HepG2 (cell line): ENCODE measurements at regions not wholly inside any gene's neighbourhood (a gene's known extent, or its start where the extent isn't known, plus 50 kb on each side); places are given as distances from the start of the nearest gene placed in this dataset.

Experiments
- ATAC-seq: fragments of 200-7000 bp; cut with Tn5 transposase; 3 replicates; pipeline ENCODE4 v1.9.1; 2020; ENCODE audit warnings: mild to moderate bottlenecking, moderate library complexity
- BruUV-seq: library from RNA; stranded (reverse); fragments of 400-500 nt; replicated peaks from 2 replicates; lab custom pipeline; 2021; lab: Mats Ljungman, UMichigan
- CTCF ChIA-PET: fragments of 300-600 bp; formaldehyde crosslinking; extraction: SDS; loops from one replicate; lab custom pipeline; 2021; ENCODE audit warnings: low total read pairs, inconsistent platforms, low intra/inter-chr PET ratio; lab: Yijun Ruan, JAX
- POLR2A ChIA-PET: fragments of 350-600 bp; sonication (Branson Sonifier 250); formaldehyde crosslinking; loops from one replicate; lab custom pipeline; 2020; ENCODE audit warnings: antibody characterized with exemption, inconsistent platforms; lab: Yijun Ruan, JAX
- DNase-seq: peaks from one replicate; pipeline ENCODE4 v3.0.0-alpha.2; 2015; ENCODE audit warnings: low spot score
- FAIRE-seq: peaks from 3 replicates; lab custom pipeline; 2011; peaks lifted over from hg19 to GRCh38; lab: Jason Lieb, UNC
- H2AFZ ChIP-seq: one replicate; pipeline ENCODE4 v1.6.1; 2011; ENCODE audit warnings: low read length, inconsistent platforms
- H3K27ac ChIP-seq: fragments of 300-600 bp; 3 replicates; pipeline ENCODE4 v1.8.0; 2011; ENCODE audit warnings: mixed run types, mild to moderate bottlenecking, mixed read lengths, low read length, inconsistent platforms; ENCODE audit not compliant: insufficient read depth; ENCODE audit errors: extremely low read length
- H3K27me3 ChIP-seq, 2 experiments: fragments of 200-600 bp in 1 of 2; 2 replicates in 1 of 2; 3 replicates in 1 of 2; pipeline versions ENCODE4 v1.6.0 to v1.8.0; 2011; ENCODE audit warnings: low read length in 2 of 2, mild to moderate bottlenecking in 2 of 2, moderate library complexity in 2 of 2, inconsistent platforms in 1 of 2; ENCODE audit not compliant: insufficient read depth in 2 of 2, control insufficient read depth in 1 of 2
- H3K36me3 ChIP-seq, 2 experiments: fragments of 200-600 bp in 1 of 2; replicated peaks in 1 of 2; 2 replicates in 1 of 2; 3 replicates in 1 of 2; pipeline versions ENCODE4 v1.5.1 to v1.8.0; 2011; ENCODE audit warnings: low read length in 2 of 2, inconsistent platforms in 1 of 2; ENCODE audit not compliant: insufficient read depth in 2 of 2, control insufficient read depth in 1 of 2
- H3K4me1 ChIP-seq: 2 replicates; pipeline ENCODE4 v1.5.1; 2012; ENCODE audit warnings: low read length, inconsistent platforms; ENCODE audit not compliant: insufficient read depth
- H3K4me2 ChIP-seq: 2 replicates; pipeline ENCODE4 v1.6.0; 2011; ENCODE audit warnings: low read depth, low read length, inconsistent platforms
- H3K4me3 ChIP-seq, 3 experiments: fragments of 200-600 bp in 1 of 3; sonication (generic), shearing (Covaris generic) in 1 of 3; replicated peaks in 1 of 3; 2 replicates each; pipeline ENCODE4 v1.5.1; 2011 to 2016; ENCODE audit warnings: low read length in 3 of 3, inconsistent platforms in 2 of 3, low read depth in 2 of 3, mild to moderate bottlenecking in 2 of 3, control low read depth in 1 of 3, mixed read lengths in 1 of 3; ENCODE audit not compliant: insufficient read depth in 1 of 3
- H3K79me2 ChIP-seq: one replicate; pipeline ENCODE4 v1.6.1; 2011; ENCODE audit warnings: low read length, inconsistent platforms; ENCODE audit not compliant: insufficient read depth
- H3K9ac ChIP-seq: 2 replicates; pipeline ENCODE4 v1.6.0; 2011; ENCODE audit warnings: mild to moderate bottlenecking, low read depth, low read length, inconsistent platforms; ENCODE audit not compliant: insufficient read depth
- H3K9me3 ChIP-seq: 2 replicates; pipeline ENCODE4 v1.5.1; 2012; ENCODE audit warnings: mild to moderate bottlenecking, low read length
- H4K20me1 ChIP-seq: 2 replicates; pipeline ENCODE4 v1.6.0; 2011; ENCODE audit warnings: inconsistent platforms, mild to moderate bottlenecking, low read length, moderate library complexity; ENCODE audit not compliant: insufficient read depth
- BRF2 ChIP-seq: sonication (generic); formaldehyde crosslinking; IDR thresholded peaks from 2 replicates; pipeline ENCODE4 v1.8.1; 2022; ENCODE audit warnings: mild to moderate bottlenecking, missing genetic modification reagents
- CEBPZ ChIP-seq: IDR thresholded peaks from 2 replicates; pipeline ENCODE4 v1.6.1; 2012; ENCODE audit warnings: low read length, improper control_type of control experiment
- MED8 ChIP-seq: sonication (generic); formaldehyde crosslinking; IDR thresholded peaks from 2 replicates; pipeline ENCODE4 v1.8.1; 2023; ENCODE audit warnings: mild to moderate bottlenecking, missing genetic modification reagents; ENCODE audit not compliant: insufficient replicate concordance
- MXI1 ChIP-seq: IDR thresholded peaks from 3 replicates; pipeline ENCODE4 v1.6.1; 2012; ENCODE audit warnings: low read depth, low read length, inconsistent platforms, borderline replicate concordance
- ZNF142 ChIP-seq: sonication (generic); formaldehyde crosslinking; IDR thresholded peaks from 2 replicates; pipeline ENCODE4 v1.4.0; 2020; ENCODE audit warnings: missing genetic modification reagents
- ZNF543 ChIP-seq: sonication (generic); formaldehyde crosslinking; IDR thresholded peaks from 2 replicates; pipeline ENCODE4 v1.4.0; 2020; ENCODE audit warnings: mild to moderate bottlenecking, missing genetic modification reagents
- ZNF556 ChIP-seq: sonication (generic); formaldehyde crosslinking; IDR thresholded peaks from 2 replicates; pipeline ENCODE4 v1.4.0; 2020; ENCODE audit warnings: mild to moderate bottlenecking, missing genetic modification reagents, borderline replicate concordance
- WGBS: methylation state at CpG from one replicate; pipeline ENCODE4 v1.1.6; 2017; ENCODE audit warnings: low lambda C conversion rate; 5-methylcytosine and 5-hydroxymethylcytosine counted together
- in situ Hi-C: cut with HindIII; loops from 2 replicates; pipeline ENCODE4 v1.10.0; 2017; ENCODE audit warnings: low pct_unique_long_range_greater_than_20kb; ENCODE audit not compliant: extremely low pct_ligation_motif_present
- intact Hi-C: fragments of 100-400 bp; cut with micrococcal nuclease; formaldehyde crosslinking; loops from one replicate; pipeline ENCODE4 v1.10.0; 2022; ENCODE audit not compliant: unreplicated experiment
- TF ChIP-seq, protein P1 (sequence below): sonication (generic); formaldehyde crosslinking; IDR thresholded peaks from 2 replicates; pipeline ENCODE4 v1.5.0; 2020; ENCODE audit warnings: missing genetic modification reagents
- TF ChIP-seq, protein P2 (sequence below): sonication (generic); formaldehyde crosslinking; IDR thresholded peaks from 2 replicates; pipeline ENCODE4 v1.5.0; 2020; ENCODE audit warnings: missing genetic modification reagents

- intact Hi-C loops: no loop called here
- TF ChIP-seq, protein P1, sequence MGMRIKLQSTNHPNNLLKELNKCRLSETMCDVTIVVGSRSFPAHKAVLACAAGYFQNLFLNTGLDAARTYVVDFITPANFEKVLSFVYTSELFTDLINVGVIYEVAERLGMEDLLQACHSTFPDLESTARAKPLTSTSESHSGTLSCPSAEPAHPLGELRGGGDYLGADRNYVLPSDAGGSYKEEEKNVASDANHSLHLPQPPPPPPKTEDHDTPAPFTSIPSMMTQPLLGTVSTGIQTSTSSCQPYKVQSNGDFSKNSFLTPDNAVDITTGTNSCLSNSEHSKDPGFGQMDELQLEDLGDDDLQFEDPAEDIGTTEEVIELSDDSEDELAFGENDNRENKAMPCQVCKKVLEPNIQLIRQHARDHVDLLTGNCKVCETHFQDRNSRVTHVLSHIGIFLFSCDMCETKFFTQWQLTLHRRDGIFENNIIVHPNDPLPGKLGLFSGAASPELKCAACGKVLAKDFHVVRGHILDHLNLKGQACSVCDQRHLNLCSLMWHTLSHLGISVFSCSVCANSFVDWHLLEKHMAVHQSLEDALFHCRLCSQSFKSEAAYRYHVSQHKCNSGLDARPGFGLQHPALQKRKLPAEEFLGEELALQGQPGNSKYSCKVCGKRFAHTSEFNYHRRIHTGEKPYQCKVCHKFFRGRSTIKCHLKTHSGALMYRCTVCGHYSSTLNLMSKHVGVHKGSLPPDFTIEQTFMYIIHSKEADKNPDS (CRISPR knock-in tag): no peak
- TF ChIP-seq MXI1 (no peak), CEBPZ (no peak), ZNF556 (CRISPR knock-in tag) (no peak), BRF2 (no peak), MED8 (CRISPR knock-in tag) (no peak), ZNF543 (CRISPR knock-in tag) (no peak), ZNF142 (CRISPR knock-in tag) (no peak)
- TF ChIP-seq, protein P2, sequence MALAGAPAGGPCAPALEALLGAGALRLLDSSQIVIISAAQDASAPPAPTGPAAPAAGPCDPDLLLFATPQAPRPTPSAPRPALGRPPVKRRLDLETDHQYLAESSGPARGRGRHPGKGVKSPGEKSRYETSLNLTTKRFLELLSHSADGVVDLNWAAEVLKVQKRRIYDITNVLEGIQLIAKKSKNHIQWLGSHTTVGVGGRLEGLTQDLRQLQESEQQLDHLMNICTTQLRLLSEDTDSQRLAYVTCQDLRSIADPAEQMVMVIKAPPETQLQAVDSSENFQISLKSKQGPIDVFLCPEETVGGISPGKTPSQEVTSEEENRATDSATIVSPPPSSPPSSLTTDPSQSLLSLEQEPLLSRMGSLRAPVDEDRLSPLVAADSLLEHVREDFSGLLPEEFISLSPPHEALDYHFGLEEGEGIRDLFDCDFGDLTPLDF: no peak
Observed at GRCh38 chr13:50715402-50716146, 127.9 kb downstream of the DLEU7 start.

More at GRCh38 chr13:50715402-50716146, 127.9 kb downstream of the DLEU7 start:
- ATAC-seq (no peak), FAIRE-seq (no peak), DNase-seq (no peak)
- no peak overlapping the region for H3K4me3 ChIP-seq
- WGBS: over 99% methylated on average over 14 of the region's 14 CpGs
- in situ Hi-C loops: no loop called here
- H3K79me2 ChIP-seq: no peaks in the 10 kb centered on the region
- no peaks in the 10 kb centered on the region for H3K9me3 ChIP-seq
- H3K27me3 ChIP-seq: no peaks in the 10 kb centered on the region
- no peaks in the 10 kb centered on the region for H3K4me1 ChIP-seq
- ChIA-PET CTCF (no interaction called here), POLR2A (no interaction called here)
- peaks cover 1 to 10% of the 10 kb centered on the region in 2 experiments; a peak in 4 of 5 replicates for H3K36me3 ChIP-seq
- H3K4me2 ChIP-seq: no peak overlapping the region
- no TSS peak for BruUV-seq
- H3K27ac ChIP-seq: no peak overlapping the region
- H2AFZ ChIP-seq: no peak overlapping the region
- no peak overlapping the region for H3K9ac ChIP-seq
- H4K20me1 ChIP-seq: no peaks in the 10 kb centered on the region
